GM04503 (cell line): ENCODE measurements at regions not wholly inside any gene's neighbourhood (a gene's known extent, or its start where the extent isn't known, plus 50 kb on each side); places are given as distances from the start of the nearest gene placed in this dataset.
"Not testable (repeated sequence)": the region's sequence is repeated elsewhere in the genome, so short reads cannot be mapped to it uniquely, and the experiment has no call there.

ENCODE experiments used
- DNase-seq: peaks from one replicate; pipeline ENCODE4 v3.0.0-alpha.2; 2012; ENCODE audit warnings: low read depth

DNA sequence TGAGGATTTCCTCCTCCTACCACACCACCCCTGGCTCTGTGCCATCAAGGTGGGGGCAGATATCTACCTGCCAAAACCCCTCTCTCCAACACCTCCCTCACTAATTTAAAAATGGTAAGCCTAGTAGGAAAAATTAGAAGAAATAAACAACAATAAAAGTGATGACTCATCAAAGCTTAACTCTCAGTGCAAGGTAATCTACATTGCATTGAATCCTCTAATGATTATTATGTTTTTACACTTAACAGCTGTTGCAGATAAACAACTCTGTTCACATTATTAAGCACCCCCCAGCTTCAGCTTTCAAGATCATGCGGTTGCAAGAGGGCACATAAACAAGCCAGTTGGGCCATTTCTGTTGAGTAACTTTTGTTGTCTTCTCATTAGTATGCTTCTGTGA is 396.1 kb upstream of the ATP11B start:
- no peak for DNase-seq

DNA sequence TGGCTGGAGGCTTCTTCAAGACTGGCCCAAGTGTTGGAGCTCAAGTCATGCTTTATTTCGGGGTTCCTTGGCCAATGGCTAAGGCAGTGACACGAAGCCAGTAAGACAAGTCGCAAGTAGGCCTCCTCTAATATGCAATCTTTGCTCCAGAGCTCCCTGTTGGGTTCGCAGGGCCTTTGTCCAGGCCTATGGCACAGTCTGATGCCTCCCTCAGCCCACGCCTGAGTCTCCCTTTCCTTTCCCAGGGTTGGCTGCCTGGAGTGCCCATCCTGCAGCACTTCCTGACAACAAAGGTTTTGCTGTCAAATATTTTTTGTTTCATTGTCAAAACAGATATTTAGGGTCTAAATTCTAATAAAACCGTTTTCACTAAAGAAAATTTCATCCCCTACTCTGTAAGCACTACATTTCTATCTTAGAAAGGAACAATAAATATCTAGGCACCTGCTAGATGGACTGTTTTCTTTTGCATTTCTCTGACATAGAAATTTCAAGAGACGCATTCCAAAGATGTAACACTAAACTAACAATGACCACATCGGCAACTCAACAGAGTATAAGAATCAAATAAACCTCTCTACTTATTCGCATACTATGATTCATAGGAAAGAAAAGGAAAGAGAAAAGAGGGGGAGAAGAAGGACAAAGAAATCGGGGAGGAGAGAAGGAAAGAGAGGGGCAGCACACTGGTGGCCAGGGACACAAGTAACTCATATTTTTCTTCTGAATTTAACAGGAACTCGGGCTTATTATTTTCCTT is 393.1 kb upstream of the ATP11B start:
- DNase-seq: no peak

DNA sequence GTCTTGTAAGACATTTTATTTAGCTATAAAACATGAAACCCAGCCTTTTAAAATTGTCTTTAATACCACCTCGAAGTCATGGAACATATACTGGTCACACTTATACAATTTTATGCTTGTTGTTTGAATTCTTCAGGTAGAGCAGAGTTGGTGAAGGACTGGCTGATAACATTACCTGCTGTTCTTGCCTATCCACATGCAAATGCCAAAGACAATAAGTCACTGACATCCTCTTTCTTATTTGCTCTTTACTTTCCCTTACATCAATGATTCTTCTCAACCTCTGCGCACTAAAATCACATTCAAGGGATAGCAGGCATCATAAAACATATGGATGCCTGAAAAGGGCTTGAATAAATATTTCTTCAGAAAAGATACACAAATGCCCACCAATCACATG is 392.5 kb upstream of the ATP11B start:
- no peak for DNase-seq

DNA sequence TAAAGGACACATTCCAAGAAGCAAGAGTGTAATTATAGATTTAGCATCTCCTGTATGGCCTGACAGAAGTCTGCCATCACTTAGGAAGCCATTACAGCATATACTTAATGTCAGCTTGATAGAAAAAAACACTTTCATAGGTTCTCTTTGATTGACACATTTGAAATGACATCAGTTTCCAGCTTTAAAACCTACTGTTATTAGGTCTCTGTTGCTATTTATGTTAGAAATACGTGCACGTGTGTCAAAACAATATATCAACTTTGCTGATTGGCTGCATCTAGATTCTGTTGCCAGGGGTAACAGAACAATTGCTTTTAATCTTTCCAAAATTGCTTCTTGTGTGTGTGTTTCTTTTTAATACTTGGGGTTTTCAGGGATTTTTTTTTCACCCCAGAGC is 389.3 kb upstream of the ATP11B start:
- DNase-seq: no peak

DNA sequence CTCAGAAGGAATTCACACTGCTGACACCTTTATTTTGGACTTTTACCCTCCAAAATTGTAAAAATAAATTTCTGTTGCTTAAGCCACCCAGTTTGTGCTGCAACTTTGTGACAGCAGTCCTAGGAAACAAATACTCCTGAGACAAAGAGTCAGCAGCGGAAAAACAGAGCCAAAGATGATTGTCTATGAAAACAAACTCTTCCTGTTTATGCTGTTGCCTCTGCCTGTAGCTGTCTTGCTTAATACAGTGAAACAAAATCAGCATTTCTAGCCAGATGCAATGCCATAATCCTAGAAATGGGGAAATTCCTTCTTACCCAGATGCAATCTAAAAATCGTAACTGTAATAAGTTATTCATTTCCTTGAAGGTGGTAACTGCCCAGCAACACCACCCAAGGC is 387.5 kb upstream of the ATP11B start:
- no peak for DNase-seq

DNA sequence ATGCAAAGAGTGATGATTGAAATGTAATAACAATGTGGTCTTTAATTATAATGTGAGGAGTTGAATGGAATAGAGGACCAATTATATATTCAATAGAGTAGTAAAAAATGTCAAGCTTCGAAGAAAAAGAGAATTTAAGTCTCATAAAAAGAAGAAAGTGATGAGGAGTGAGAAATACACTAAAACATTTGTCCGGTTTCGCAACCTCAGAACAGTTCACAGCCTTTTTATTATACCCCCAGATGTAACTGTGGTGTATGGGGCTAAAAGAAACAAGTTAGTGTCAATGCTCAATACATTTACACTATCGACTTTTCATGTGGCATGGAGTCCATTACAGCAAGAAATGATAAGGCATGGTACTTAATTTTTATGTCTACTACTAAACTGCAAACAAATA is 386.5 kb upstream of the ATP11B start:
- DNase-seq: no peak

DNA sequence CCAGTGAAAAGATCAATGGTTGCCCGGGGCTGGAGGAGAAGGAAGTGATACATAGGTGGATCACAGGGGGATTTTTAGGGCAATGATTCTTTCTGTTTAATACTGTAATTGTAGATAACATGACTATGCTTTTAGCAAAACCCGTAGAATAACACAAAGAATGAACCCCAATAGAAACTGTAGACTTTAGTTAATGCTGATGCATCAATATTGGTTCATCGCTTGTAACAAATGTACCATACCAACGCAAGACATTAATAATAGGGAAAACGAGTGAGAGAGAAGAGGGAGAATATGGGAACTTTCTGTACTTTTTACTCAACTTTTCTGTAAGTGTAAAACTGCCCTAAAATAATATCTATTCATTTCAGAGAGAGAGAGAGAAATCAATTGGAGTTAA is 383.3 kb upstream of the ATP11B start:
- no peak for DNase-seq

DNA sequence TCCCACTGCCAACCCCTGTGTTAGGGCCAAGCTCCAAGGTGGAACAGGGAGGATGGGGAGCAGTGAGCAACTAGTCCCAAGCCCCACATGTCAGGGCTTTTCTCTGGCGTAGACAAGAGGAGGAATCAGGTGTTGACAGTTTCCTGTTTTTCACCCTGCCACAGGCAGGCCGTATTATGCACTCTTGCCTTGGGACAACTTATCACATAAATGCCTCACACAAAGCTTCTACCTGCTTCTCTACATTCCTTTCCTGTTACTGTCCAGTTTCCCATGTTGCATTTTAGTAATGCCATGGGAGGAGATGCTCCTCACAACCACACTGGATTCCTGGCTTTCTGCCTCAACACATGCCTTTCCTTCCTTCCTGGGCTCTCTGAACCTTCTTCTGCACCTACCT is 381.2 kb upstream of the ATP11B start:
- DNase-seq: no peak

DNA sequence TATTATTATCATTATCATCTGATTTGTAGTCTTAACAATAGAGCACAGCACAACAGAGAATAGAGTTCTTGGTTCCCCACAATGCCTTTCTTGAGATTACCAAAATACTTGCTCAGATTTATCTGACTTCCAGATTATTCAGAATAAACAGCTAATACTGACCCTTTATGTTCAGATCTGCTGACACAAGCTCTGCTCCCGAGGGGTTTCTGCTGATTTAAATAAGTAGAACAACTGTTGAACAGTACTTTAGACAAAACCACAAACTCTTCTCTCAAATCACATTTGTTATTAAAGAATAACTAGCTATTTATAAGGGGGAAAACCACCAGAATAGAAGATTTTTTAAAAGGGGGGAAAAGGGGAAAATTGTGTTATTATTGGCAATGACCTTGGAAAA is 380.2 kb upstream of the ATP11B start:
- no peak for DNase-seq

DNA sequence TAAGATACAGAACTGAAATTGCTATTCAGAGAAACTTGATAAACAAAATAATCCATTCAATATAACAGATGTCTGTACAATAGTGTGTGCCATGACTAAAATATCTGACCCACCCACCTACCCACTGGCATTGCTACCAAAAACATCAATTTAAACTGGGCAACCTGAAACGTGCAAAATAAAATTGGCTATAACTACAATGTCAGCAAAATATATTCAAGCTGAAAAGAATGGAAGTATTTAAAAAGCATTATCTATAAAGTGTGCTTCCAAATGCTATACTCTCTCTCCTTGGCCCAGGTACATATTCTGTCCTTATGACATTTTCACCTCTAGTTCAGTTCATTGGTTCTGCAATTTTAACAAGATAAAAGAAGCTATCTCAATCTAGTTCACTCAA is 379.6 kb upstream of the ATP11B start:
- no peak for DNase-seq

DNA sequence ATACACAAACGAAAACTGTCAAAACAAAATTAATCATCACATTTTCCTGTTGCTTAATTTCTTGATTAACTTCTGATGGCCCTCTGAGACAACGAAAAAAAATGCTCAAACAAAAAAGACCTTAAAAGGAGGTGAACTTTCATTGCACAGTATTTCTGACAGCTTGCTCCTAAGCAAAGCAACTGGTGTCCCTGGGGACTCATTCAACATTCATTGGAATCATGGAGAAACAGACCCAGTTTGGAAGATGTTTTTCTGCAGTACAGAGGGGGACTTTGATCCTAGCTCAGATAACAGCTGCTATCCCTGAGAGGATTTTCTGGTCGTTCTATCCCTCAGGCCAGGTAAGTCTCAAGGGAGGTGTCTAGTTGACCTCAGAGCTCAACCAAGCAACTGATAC is 378.7 kb upstream of the ATP11B start:
- DNase-seq: no peak

DNA sequence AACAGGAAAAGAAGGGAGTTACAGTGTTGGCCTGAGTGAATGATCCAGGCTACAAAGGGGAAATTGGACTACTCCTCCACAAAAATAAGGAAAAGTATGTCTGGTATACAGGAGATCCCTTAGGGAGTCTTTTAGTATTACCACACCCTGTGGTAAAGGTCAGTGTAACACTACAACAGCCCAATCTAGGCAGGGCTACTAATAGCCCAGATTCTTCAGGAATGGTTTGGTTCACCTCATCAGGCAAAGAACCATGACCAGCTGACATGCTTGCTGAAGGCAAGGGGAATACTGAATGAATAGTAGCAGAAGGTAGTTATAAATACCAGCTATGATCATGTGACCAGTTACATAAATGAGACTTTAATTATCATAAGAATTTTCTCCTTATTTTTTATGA is 372.6 kb upstream of the ATP11B start:
- no peak for DNase-seq

DNA sequence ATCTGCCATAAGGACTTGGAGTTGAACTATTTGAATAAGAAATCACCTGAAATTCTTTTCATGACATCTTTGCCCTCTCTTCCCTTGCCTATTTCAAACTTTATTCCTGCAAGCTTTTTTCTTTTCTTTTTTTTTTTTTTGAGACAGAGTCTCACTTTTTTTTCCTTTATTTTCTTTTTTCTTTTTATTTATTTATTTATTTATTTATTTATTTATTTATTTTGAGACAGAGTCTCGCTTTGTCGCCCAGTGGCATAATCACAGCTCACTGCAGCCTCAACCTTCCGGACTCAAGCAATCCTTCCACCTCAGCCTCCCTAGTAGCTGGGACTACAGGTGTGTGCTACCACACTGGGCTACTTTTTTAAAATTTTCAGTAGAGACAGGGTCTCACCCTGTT is 369.3 kb upstream of the ATP11B start:
- no peak for DNase-seq

DNA sequence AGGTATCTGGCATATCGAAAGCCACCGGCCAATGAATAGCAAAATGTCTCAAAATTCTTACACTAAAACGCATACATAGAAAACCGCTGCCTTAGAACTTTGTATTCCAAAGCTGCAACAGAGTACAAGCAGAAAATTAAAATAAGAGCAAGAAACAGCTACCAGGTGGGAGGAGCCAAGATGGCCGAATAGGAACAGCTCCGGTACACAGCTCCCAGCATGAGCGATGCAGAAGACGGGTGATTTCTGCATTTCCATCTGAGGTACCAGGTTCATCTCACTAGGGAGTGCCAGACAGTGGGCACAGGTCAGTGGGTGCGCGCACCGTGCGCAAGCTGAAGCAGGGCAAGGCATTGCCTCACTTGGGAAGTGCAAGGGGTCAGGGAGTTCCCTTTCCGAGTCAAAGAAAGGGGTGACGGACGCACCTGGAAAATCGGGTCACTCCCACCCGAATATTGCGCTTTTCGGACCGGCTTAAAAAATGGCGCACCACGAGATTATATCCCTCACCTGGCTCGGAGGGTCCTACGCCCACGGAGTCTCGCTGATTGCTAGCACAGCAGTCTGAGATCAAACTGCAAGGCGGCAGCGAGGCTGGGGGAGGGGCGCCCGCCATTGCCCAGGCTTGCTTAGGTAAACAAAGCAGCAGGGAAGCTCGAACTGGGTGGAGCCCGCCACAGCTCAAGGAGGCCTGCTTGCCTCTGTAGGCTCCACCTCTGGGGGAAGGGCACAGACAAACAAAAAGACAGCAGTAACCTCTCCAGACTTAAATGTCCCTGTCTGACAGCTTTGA is 367.2 kb upstream of the ATP11B start:
- DNase-seq: not testable (repeated sequence)

DNA sequence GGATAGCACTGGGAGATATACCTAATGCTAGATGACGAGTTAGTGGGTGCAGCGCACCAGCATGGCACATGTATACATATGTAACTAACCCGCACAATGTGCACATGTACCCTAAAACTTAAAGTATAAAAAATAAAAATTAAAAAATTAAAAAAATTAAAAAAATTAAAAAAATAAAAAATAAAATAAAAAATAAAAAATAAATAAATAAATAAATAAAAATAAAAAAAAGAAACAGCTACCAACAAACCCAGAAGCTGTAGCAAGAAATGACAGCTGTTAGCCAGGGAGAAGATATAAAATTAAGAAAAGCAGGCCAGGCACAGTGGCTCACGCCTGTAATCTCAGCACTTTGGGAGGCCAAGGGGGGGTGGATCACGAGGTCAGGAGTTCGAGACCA is 361.3 kb upstream of the ATP11B start:
- not testable (repeated sequence) for DNase-seq

DNA sequence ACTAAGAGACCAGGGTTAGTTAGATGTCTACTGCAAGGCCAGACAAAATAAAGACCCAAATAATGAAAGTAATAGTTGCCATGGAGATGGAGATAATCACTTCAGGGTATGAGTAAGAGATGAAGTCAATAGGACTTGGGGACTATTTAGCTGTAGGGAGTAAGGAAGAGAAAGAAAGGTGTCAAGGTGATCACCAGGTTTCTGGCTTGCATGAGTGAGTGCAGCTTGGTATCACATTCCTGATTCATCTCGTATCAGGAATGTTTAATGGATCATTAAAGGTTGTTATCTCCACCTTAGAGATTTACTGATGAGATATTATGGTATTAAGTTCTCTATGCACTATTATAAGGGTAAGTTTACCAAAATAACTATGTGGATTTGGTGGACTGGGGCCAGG is 357.4 kb upstream of the ATP11B start:
- DNase-seq: no peak

DNA sequence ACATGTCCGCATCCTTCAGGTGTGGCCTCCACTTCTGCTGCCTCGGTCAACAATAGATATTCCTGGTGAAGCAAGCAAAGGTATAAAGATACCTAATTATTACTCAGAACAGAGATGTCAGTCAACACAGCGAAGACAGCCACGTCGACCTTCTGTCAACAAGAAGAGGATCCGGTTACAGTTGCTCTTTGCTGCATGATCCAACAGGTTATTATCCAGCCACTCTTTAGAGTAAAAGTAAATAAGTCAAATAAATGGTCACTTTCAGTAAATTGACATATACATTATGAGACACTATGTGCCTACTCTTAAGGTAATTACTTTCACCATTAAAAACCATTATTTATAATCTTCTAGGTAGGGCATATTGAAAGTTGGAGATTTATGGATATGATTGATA is 356.8 kb upstream of the ATP11B start:
- no peak for DNase-seq

DNA sequence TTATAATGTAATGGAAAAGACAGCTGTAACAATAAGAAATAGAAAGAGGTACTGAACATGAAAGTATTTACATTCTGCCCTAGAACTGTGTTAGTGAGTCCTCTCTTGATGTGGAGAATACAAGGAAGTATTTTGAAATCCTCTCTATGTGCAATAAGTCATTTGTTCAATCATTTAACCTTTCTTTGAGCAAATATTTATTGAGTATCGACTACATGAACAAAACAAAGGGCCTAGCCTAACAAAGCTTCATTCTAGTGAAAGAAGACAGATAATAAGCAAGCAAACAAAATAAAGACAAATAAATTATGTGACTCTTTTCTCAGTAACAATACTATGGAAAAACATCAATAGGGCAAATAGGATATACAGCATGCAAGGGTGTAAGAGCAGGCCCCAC is 354.9 kb upstream of the ATP11B start:
- no peak for DNase-seq

DNA sequence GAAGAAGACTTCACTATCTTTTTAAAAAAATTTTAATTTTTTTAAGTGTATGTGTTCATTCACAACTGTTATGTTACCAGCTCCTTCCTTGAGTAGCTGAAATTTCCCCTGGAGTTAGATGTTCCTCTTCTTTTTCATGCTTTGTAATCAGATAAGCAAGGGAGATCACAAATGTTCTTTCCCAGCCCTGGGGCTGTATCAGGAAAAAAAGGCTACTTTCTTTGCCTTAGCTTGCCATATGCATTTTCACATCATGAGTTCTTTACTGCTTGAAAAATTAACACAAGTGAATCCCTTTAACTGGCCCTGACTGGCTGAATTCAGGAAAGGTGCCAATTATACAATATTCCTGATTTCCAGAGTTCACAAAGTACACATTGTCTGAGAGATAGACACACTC is 353.2 kb upstream of the ATP11B start:
- no peak for DNase-seq

DNA sequence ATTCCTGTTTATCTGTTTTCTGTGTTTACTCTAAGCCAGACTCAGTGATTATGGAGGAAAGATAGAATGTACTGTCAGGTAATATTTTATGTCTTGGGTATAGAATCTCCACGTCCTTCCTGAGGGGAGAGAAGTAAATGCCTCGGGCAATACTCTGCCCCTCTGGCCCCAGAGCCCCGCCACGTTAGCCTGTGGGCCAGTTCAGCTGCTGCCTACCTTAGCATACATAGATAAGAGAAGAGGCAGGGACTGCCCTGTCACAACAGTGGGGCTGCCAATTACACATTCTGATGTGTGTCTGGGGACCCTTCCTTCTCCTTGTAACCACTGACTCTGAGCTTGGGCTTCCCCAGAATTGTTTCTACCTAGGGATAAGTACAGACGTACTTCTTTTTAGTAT is 347.7 kb upstream of the ATP11B start:
- DNase-seq: no peak

DNA sequence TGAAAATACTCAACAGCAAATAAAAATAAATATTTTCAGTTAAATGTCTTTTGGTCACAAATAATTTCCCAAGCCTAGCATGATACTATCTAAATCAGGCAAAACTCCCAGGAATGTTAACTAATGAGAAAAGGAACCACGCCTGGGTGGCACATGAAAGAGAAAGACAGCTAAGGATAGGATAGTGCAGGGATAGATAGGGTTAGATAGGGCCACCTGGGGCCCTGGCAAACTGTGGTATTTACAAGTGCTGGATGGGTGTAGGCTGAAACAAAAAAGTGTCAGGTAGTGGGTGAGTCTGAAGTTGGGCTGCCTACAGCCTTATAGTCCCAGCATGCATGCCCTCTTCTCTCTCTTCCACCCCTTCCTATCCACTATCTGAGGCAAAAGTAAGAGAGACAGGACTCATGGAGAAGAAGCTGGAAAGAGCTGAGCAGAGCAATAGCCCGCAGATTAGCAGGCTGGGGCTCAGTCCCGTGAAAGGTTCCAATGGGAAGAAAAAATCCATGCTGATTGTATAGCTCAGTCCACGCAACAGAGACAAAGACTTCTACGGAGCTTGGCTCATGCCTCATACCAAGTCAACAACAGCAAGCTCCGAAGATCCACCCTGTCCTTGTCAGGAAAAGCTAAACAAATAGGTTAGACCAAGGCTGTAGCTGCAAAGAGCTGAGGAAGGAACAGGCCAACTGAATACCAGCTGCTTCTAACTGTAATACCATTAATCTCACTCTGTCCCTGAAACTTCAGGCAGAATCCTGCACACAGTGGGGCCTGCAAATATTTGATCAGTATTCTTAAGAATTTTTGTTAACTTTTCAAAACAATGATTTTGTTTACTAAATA is 342.1 kb upstream of the ATP11B start:
- DNase-seq: no peak

DNA sequence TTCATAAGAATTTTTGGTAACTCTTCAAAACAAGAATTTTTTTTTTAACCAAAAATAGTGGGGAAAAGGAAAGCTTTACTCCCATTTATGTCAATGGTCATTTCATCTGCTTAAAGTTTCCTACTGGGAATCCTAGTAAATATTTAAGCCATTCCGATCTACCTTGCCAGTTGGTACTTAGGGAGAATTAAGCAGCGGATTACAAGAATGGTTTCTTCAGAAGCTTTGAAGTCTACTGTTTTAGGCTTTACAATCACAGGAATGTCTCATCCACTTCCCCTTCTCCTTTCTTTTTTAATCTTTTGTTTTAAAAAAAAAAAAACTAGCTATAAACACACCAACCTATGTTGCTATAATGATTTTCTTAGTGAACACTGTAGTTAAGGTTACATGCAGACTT is 341.4 kb upstream of the ATP11B start:
- DNase-seq: no peak

DNA sequence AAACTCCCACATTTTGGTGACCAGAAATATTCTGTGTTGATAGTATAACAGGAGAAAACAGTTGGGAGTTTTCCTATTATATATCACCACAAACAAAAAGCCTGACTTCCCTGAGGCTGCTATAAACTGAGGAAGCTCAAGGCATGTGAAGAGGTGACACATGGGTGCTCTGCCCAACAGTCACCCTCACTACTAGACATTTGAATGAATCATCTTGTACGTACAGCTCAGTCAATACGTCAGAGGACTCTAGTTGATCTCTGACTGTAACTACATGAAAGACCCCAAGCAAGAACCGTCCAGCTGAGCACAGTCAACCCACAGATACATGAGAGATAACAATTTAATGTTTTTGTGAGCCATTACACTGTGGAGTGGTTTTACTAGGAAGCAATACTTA is 338.3 kb upstream of the ATP11B start:
- DNase-seq: no peak
